Mesendoderm (in vitro differentiated cells): ENCODE measurements at regions not wholly inside any gene's neighbourhood (a gene's known extent, or its start where the extent isn't known, plus 50 kb on each side); places are given as distances from the start of the nearest gene placed in this dataset.

ENCODE experiments used
- DNase-seq: peaks from one replicate; pipeline ENCODE4 v3.0.0; 2013
- H2AK5ac ChIP-seq: 2 replicates; pipeline ENCODE4 v1.6.1; 2013; ENCODE audit warnings: low read length, inconsistent platforms
- H2BK120ac ChIP-seq: 2 replicates; pipeline ENCODE4 v1.6.1; 2013; ENCODE audit warnings: low read depth, mild to moderate bottlenecking, low read length, moderate library complexity, mixed read lengths
- H2BK15ac ChIP-seq: replicated peaks from 2 replicates; pipeline ENCODE4 v1.6.1; 2013; ENCODE audit warnings: low read depth, mild to moderate bottlenecking, moderate library complexity
- H2BK5ac ChIP-seq: 2 replicates; pipeline ENCODE4 v1.6.1; 2013; ENCODE audit warnings: low read length, inconsistent platforms
- H3K18ac ChIP-seq: 2 replicates; pipeline ENCODE4 v1.6.1; 2013; ENCODE audit warnings: mild to moderate bottlenecking, low read length, mixed read lengths
- H3K23ac ChIP-seq: one replicate; pipeline ENCODE4 v1.6.1; 2013; ENCODE audit warnings: low read length
- H3K27ac ChIP-seq: 2 replicates; pipeline ENCODE4 v1.5.1; 2013; ENCODE audit warnings: low read depth, mild to moderate bottlenecking, inconsistent platforms, low read length, moderate library complexity
- H3K27me3 ChIP-seq: 2 replicates; pipeline ENCODE4 v1.6.1; 2013; ENCODE audit warnings: low read length, control low read depth, mild to moderate bottlenecking, inconsistent platforms; ENCODE audit not compliant: insufficient read depth, poor library complexity
- H3K36me3 ChIP-seq: 2 replicates; pipeline ENCODE4 v1.6.1; 2013; ENCODE audit warnings: low read length, inconsistent platforms; ENCODE audit not compliant: control insufficient read depth, insufficient read depth
- H3K4ac ChIP-seq: one replicate; pipeline ENCODE4 v1.6.1; 2013; ENCODE audit warnings: low read depth, mild to moderate bottlenecking, low read length, moderate library complexity
- H3K4me1 ChIP-seq: 2 replicates; pipeline ENCODE4 v1.6.1; 2013; ENCODE audit warnings: low read depth, low read length, inconsistent platforms; ENCODE audit not compliant: control insufficient read depth
- H3K4me2 ChIP-seq: 2 replicates; pipeline ENCODE4 v1.6.1; 2013; ENCODE audit warnings: low read length
- H3K4me3 ChIP-seq: 2 replicates; pipeline ENCODE4 v1.5.1; 2013; ENCODE audit warnings: mild to moderate bottlenecking, low read length
- H3K56ac ChIP-seq: one replicate; pipeline ENCODE4 v1.6.1; 2013; ENCODE audit warnings: low read length
- H3K79me1 ChIP-seq: 2 replicates; pipeline ENCODE4 v1.6.1; 2013; ENCODE audit warnings: low read length, inconsistent platforms
- H3K79me2 ChIP-seq: 2 replicates; pipeline ENCODE4 v1.6.1; 2013; ENCODE audit warnings: mild to moderate bottlenecking, low read length; ENCODE audit not compliant: control insufficient read depth, insufficient read depth
- H3K9ac ChIP-seq: 2 replicates; pipeline ENCODE4 v1.6.1; 2013; ENCODE audit warnings: low read length, inconsistent platforms
- H4K5ac ChIP-seq: one replicate; pipeline ENCODE4 v1.6.1; 2013; ENCODE audit warnings: low read length
- H4K8ac ChIP-seq: one replicate; pipeline ENCODE4 v1.6.1; 2013; ENCODE audit warnings: low read depth, mild to moderate bottlenecking, control low read depth, low read length, moderate library complexity
- WGBS: extraction: QIAGEN DNeasy Blood & Tissue Kit; methylation state at CpG from one replicate; pipeline ENCODE4 v1.1.7; 2013; ENCODE audit warnings: low lambda C conversion rate, missing lambda C conversion rate; ENCODE audit not compliant: insufficient coverage; ENCODE audit errors: extremely low coverage; 5-methylcytosine and 5-hydroxymethylcytosine counted together

GRCh38 chr20:60200305-60200918, 242.2 kb downstream of the CDH26 start:
- no peaks in the 10 kb centered on the region for H3K27me3 ChIP-seq
- no peak overlapping the region for H2BK120ac ChIP-seq
- no peak overlapping the region for H2BK15ac ChIP-seq
- WGBS, result no CpG with 5 or more reads among the region's 16 CpGs
- H3K27ac ChIP-seq, result no peak overlapping the region
- no peak overlapping the region for H4K8ac ChIP-seq
- no peak for DNase-seq
- H3K56ac ChIP-seq, result no peak overlapping the region
- H3K4me1 ChIP-seq, result no peaks in the 10 kb centered on the region
- H3K4me2 ChIP-seq, result no peak overlapping the region
- no peak overlapping the region for H3K9ac ChIP-seq
- no peaks in the 10 kb centered on the region for H3K79me1 ChIP-seq
- no peak overlapping the region for H4K5ac ChIP-seq
- no peaks in the 10 kb centered on the region for H3K79me2 ChIP-seq
- H3K4ac ChIP-seq, result no peak overlapping the region
- no peak overlapping the region for H3K23ac ChIP-seq
- H3K36me3 ChIP-seq, result no peaks in the 10 kb centered on the region
- H2AK5ac ChIP-seq, result no peak overlapping the region
- no peak overlapping the region for H3K18ac ChIP-seq
- H2BK5ac ChIP-seq, result no peak overlapping the region
- no peak overlapping the region for H3K4me3 ChIP-seq

- no peak overlapping the region for H3K23ac ChIP-seq
- no peak overlapping the region for H3K9ac ChIP-seq
- H2BK120ac ChIP-seq, result no peak overlapping the region
- DNase-seq, result no peak
- no peaks in the 10 kb centered on the region for H3K27me3 ChIP-seq
- no peak overlapping the region for H3K27ac ChIP-seq
- H4K8ac ChIP-seq, result no peak overlapping the region
- no peak overlapping the region for H3K4me2 ChIP-seq
- no peaks in the 10 kb centered on the region for H3K4me1 ChIP-seq
- H3K36me3 ChIP-seq, result no peaks in the 10 kb centered on the region
- H3K18ac ChIP-seq, result no peak overlapping the region
- H4K5ac ChIP-seq, result no peak overlapping the region
- no peak overlapping the region for H2BK5ac ChIP-seq
- no peak overlapping the region for H2AK5ac ChIP-seq
- no peak overlapping the region for H3K4ac ChIP-seq
- H3K4me3 ChIP-seq, result no peak overlapping the region
- no peaks in the 10 kb centered on the region for H3K79me2 ChIP-seq
- no peak overlapping the region for H3K56ac ChIP-seq
- no CpG with 5 or more reads among the region's 2 CpGs for WGBS
- no peaks in the 10 kb centered on the region for H3K79me1 ChIP-seq
- H2BK15ac ChIP-seq, result no peak overlapping the region
Observed at GRCh38 chr20:60201198-60201835, 243.1 kb downstream of the CDH26 start.

GRCh38 chr20:60202046-60202445, 243.8 kb downstream of the CDH26 start:
- H3K23ac ChIP-seq, result no peak overlapping the region
- H3K56ac ChIP-seq, result no peak overlapping the region
- H3K4me3 ChIP-seq, result no peak overlapping the region
- H3K79me2 ChIP-seq, result no peaks in the 10 kb centered on the region
- no peak overlapping the region for H2BK120ac ChIP-seq
- no peak overlapping the region for H2AK5ac ChIP-seq
- H3K9ac ChIP-seq, result no peak overlapping the region
- no peak overlapping the region for H3K27ac ChIP-seq
- no CpG with 5 or more reads among the region's 5 CpGs for WGBS
- no peak overlapping the region for H3K18ac ChIP-seq
- H4K8ac ChIP-seq, result no peak overlapping the region
- no peak overlapping the region for H2BK5ac ChIP-seq
- H3K27me3 ChIP-seq, result no peaks in the 10 kb centered on the region
- H3K4me2 ChIP-seq, result no peak overlapping the region
- no peak overlapping the region for H3K4ac ChIP-seq
- H3K79me1 ChIP-seq, result no peaks in the 10 kb centered on the region
- no peak for DNase-seq
- H3K4me1 ChIP-seq, result no peaks in the 10 kb centered on the region
- no peaks in the 10 kb centered on the region for H3K36me3 ChIP-seq
- H2BK15ac ChIP-seq, result no peak overlapping the region
- H4K5ac ChIP-seq, result no peak overlapping the region

- WGBS, result no CpG with 5 or more reads among the region's 6 CpGs
- H3K18ac ChIP-seq, result no peak overlapping the region
- H3K79me1 ChIP-seq, result no peaks in the 10 kb centered on the region
- H4K8ac ChIP-seq, result no peak overlapping the region
- no peak overlapping the region for H3K4ac ChIP-seq
- H3K36me3 ChIP-seq, result no peaks in the 10 kb centered on the region
- no peak overlapping the region for H2BK15ac ChIP-seq
- H3K27ac ChIP-seq, result no peak overlapping the region
- H3K4me3 ChIP-seq, result no peak overlapping the region
- H3K4me1 ChIP-seq, result no peaks in the 10 kb centered on the region
- H3K79me2 ChIP-seq, result no peaks in the 10 kb centered on the region
- no peaks in the 10 kb centered on the region for H3K27me3 ChIP-seq
- no peak overlapping the region for H2BK5ac ChIP-seq
- H2AK5ac ChIP-seq, result no peak overlapping the region
- peak; percentile 76 for DNase-seq
- H3K56ac ChIP-seq, result no peak overlapping the region
- no peak overlapping the region for H3K23ac ChIP-seq
- no peak overlapping the region for H3K4me2 ChIP-seq
- no peak overlapping the region for H2BK120ac ChIP-seq
- no peak overlapping the region for H3K9ac ChIP-seq
- H4K5ac ChIP-seq, result no peak overlapping the region
Observed at GRCh38 chr20:60203451-60203850, 245.2 kb downstream of the CDH26 start.

- no peak overlapping the region for H3K23ac ChIP-seq
- no peak overlapping the region for H3K27ac ChIP-seq
- DNase-seq, result no peak
- H4K5ac ChIP-seq, result no peak overlapping the region
- no peak overlapping the region for H2BK15ac ChIP-seq
- no peak overlapping the region for H3K4me2 ChIP-seq
- no peaks in the 10 kb centered on the region for H3K27me3 ChIP-seq
- no peak overlapping the region for H3K4me3 ChIP-seq
- H3K79me1 ChIP-seq, result no peaks in the 10 kb centered on the region
- H3K56ac ChIP-seq, result no peak overlapping the region
- H3K4me1 ChIP-seq, result no peaks in the 10 kb centered on the region
- no peaks in the 10 kb centered on the region for H3K79me2 ChIP-seq
- H4K8ac ChIP-seq, result no peak overlapping the region
- no peak overlapping the region for H2BK5ac ChIP-seq
- no peak overlapping the region for H3K4ac ChIP-seq
- H3K36me3 ChIP-seq, result no peaks in the 10 kb centered on the region
- H3K18ac ChIP-seq, result no peak overlapping the region
- no peak overlapping the region for H2AK5ac ChIP-seq
- WGBS, result no CpG with 5 or more reads among the region's 4 CpGs
- no peak overlapping the region for H2BK120ac ChIP-seq
- no peak overlapping the region for H3K9ac ChIP-seq
Observed at GRCh38 chr20:60204601-60205000, 246.4 kb downstream of the CDH26 start.

- Histone ChIP-seq H3K23ac (no peak overlapping the region), H2AK5ac (no peak overlapping the region), H4K8ac (no peak overlapping the region), H3K27me3 (no peaks in the 10 kb centered on the region), H3K4ac (no peak overlapping the region), H3K4me2 (no peak overlapping the region), H3K4me1 (no peaks in the 10 kb centered on the region), H3K18ac (no peak overlapping the region), H2BK15ac (no peak overlapping the region), H3K79me2 (no peaks in the 10 kb centered on the region), H2BK120ac (no peak overlapping the region), H3K56ac (no peak overlapping the region), H2BK5ac (no peak overlapping the region), H4K5ac (no peak overlapping the region), H3K36me3 (no peaks in the 10 kb centered on the region), H3K4me3 (no peak overlapping the region), H3K79me1 (no peaks in the 10 kb centered on the region), H3K27ac (no peak overlapping the region), H3K9ac (no peak overlapping the region)
- DNase-seq, result peak; percentile 88
- no CpG with 5 or more reads among the region's 3 CpGs for WGBS
Observed at GRCh38 chr20:60206259-60206658, 248.0 kb downstream of the CDH26 start.
